Thyroid gland (tissue), 4 donors: ENCODE measurements at regions not wholly inside any gene's neighbourhood (a gene's known extent, or its start where the extent isn't known, plus 50 kb on each side); places are given as distances from the start of the nearest gene placed in this dataset.

Source experiments
- DNase-seq, 2 donors: peaks; one replicate each; pipeline ENCODE4 v3.0.0-alpha.2; 2019
- H3K27ac ChIP-seq, 3 donors: fragments of 200-600 bp; sonication (generic); 1 replicate in 2 of 3; 2 replicates in 1 of 3; pipeline ENCODE4 v1.5.1; 2016 to 2019; ENCODE audit warnings: mild to moderate bottlenecking in 1 of 3, moderate library complexity in 1 of 3
- H3K27me3 ChIP-seq: fragments of 200-600 bp; sonication (generic); one replicate; pipeline ENCODE4 v1.5.1; 2019
- H3K36me3 ChIP-seq, 2 donors: fragments of 200-600 bp; sonication (generic); one replicate each; pipeline ENCODE4 v1.5.1; 2016 to 2019
- H3K4me1 ChIP-seq, 2 donors: fragments of 200-600 bp; sonication (generic); one replicate each; pipeline ENCODE4 v1.5.1; 2017 to 2019
- H3K4me3 ChIP-seq, 3 donors: fragments of 200-600 bp; sonication (generic); replicated peaks in 1 of 3; 1 replicate in 2 of 3; 2 replicates in 1 of 3; pipeline ENCODE4 v1.5.1; 2016; ENCODE audit warnings: mild to moderate bottlenecking in 1 of 3
- H3K9me3 ChIP-seq: fragments of 200-600 bp; sonication (generic); one replicate; pipeline ENCODE4 v1.5.1; 2017
- POLR2A ChIP-seq, 2 donors: fragments of 450-650 bp; IDR thresholded peaks; one replicate each; pipeline ENCODE4 v1.6.1; 2017; ENCODE audit warnings: antibody characterized with exemption in 2 of 2, mild to moderate bottlenecking in 2 of 2, moderate library complexity in 1 of 2
- WGBS, 2 donors: methylation state at CpG; one replicate each; pipeline ENCODE4 v1.1.5; 2017; 5-methylcytosine and 5-hydroxymethylcytosine counted together
- intact Hi-C: fragments of 100-400 bp; cut with DNase I; formaldehyde crosslinking; loops from one replicate; pipeline ENCODE4 v1.15.1; 2023
- TF ChIP-seq, protein P1 (sequence below), 6 experiments: fragments of 200-600 bp in 3 of 6; fragments of 450-650 bp in 3 of 6; sonication (generic) in 3 of 6; IDR thresholded peaks; one replicate each; pipeline ENCODE4 v1.5.1; 2016 to 2019; ENCODE audit warnings: antibody characterized with exemption in 6 of 6, mild to moderate bottlenecking in 2 of 6, inconsistent platforms in 1 of 6, moderate library complexity in 1 of 6

DNA sequence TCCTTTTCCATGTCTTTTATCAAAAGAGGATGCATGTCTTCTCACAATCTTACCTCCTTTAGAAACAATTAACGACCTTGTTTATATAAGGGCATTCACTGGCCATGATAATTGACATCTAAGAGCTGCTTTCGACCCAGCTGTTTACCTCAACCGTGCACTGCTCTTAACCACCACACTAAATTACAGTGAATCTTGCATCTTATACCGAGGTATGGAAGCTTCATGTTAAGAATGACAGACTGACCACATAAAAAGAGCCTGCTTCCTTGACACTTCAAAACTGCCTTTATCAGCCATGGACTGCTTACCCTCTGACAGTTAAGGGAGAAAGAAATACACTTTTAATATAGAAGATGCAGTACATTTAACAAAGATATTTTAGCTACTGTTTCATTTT lies 301.7 kb upstream of the LYPLAL1 start:
- Histone ChIP-seq H3K4me1 (no peaks in the 10 kb centered on the region), H3K27me3 (no peaks in the 10 kb centered on the region), H3K27ac (no peak overlapping the region), H3K9me3 (no peaks in the 10 kb centered on the region), H3K36me3 (no peaks in the 10 kb centered on the region), H3K4me3 (no peak overlapping the region)
- 45 to 52% methylated on average over 4 of the region's 4 CpGs for WGBS, 2 donors
- intact Hi-C loops: no loop called here
- DNase-seq: no peak
- TF ChIP-seq, protein P1, sequence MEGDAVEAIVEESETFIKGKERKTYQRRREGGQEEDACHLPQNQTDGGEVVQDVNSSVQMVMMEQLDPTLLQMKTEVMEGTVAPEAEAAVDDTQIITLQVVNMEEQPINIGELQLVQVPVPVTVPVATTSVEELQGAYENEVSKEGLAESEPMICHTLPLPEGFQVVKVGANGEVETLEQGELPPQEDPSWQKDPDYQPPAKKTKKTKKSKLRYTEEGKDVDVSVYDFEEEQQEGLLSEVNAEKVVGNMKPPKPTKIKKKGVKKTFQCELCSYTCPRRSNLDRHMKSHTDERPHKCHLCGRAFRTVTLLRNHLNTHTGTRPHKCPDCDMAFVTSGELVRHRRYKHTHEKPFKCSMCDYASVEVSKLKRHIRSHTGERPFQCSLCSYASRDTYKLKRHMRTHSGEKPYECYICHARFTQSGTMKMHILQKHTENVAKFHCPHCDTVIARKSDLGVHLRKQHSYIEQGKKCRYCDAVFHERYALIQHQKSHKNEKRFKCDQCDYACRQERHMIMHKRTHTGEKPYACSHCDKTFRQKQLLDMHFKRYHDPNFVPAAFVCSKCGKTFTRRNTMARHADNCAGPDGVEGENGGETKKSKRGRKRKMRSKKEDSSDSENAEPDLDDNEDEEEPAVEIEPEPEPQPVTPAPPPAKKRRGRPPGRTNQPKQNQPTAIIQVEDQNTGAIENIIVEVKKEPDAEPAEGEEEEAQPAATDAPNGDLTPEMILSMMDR (IDR thresholded peaks at IDR 0.05): no peak

DNA sequence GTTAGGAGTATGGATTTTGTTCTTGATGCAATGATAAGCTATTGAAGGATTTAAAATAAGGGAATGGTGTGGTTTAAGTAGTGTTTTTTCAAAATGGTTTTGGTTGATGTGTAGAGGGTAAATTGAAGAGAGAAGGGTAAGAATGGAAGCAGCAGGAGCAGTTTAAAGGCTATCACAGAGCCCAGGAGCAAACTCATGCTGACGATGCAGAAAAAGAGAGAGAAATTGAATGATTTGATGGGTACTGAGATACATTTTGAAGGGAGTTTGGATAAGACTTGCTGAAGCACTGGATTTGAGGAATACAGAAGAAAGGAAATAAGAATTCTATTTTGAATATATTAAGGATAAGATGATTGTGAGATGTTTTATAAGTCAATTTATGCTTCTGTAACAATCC lies 300.8 kb upstream of the LYPLAL1 start:
- TF ChIP-seq, protein P1 (IDR thresholded peaks at IDR 0.05): no peak
- no peak for TF ChIP-seq POLR2A (IDR thresholded peaks at IDR 0.05)
- no peak overlapping the region for H3K27ac ChIP-seq
- no peaks in the 10 kb centered on the region for H3K4me1 ChIP-seq
- intact Hi-C loops: no loop called here
- no peaks in the 10 kb centered on the region for H3K27me3 ChIP-seq
- no peaks in the 10 kb centered on the region for H3K36me3 ChIP-seq
- DNase-seq: no peak
- 92% methylated on average over 1 of the region's 1 CpG for WGBS, 2 donors
- no peak overlapping the region for H3K4me3 ChIP-seq
- H3K9me3 ChIP-seq: no peaks in the 10 kb centered on the region

DNA sequence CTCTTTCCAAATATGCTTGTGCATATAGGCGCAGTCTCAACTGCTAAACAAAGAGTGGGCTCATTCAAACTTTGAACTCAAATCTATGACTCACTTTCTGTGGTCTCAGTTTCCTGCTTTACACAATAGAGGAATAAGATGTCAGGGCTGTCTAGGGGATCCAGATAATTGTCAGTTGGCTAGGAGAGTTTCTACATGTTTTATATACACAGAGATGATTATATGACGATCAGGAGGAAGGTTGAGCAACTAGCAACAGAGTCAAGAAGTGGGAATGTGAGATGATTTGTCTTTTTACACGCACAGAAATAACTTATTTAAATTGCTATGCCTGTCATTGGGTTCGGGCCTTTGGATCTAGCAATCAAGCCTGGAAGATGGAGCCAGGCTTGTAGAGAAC lies 299.4 kb upstream of the LYPLAL1 start:
- no peak overlapping the region for H3K4me3 ChIP-seq
- DNase-seq: no peak
- no peaks in the 10 kb centered on the region for H3K27me3 ChIP-seq
- H3K9me3 ChIP-seq: no peaks in the 10 kb centered on the region
- WGBS, 2 donors: 79 to 86% methylated on average over 4 of the region's 4 CpGs
- no peak overlapping the region for H3K27ac ChIP-seq
- TF ChIP-seq POLR2A (IDR thresholded peaks at IDR 0.05): no peak
- TF ChIP-seq, protein P1 (IDR thresholded peaks at IDR 0.05): no peak
- no peaks in the 10 kb centered on the region for H3K4me1 ChIP-seq
- intact Hi-C loops: no loop called here
- no peaks in the 10 kb centered on the region for H3K36me3 ChIP-seq

DNA sequence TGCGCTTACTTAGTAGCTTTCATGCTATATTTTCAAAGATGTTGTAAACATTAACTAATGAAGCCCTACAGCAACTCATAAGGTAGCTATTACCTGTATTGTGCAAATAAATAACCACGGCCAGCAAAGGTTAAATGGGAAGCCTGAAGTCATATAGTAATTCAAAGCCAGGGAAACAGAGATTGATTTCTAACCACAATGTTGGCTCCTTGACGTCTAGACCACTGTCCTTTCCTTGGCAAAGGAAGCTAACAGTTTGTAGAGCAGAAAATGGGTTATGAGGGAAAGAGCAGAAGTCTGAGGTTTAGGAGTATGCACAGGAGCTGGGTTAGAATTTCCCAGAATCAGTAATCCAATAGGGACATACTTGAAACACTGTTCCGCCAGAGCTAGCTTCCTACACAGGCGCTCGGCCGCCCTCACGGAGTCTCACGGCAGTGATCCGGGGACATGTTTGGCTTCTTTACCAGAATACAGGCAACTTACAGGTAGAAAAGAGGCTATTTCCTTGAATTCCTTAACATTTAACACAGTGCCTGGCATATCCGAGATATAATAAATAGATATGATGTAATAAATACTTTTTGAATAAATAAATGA lies 298.8 kb upstream of the LYPLAL1 start:
- Histone ChIP-seq H3K9me3 (no peaks in the 10 kb centered on the region), H3K27ac (no peak overlapping the region), H3K27me3 (no peaks in the 10 kb centered on the region), H3K36me3 (no peaks in the 10 kb centered on the region), H3K4me1 (no peaks in the 10 kb centered on the region), H3K4me3 (no peak overlapping the region)
- WGBS, 2 donors: 94% methylated on average over 11 of the region's 11 CpGs
- intact Hi-C loops: no loop called here
- no peak for DNase-seq
- TF ChIP-seq, protein P1 (IDR thresholded peaks at IDR 0.05): no peak
- TF ChIP-seq POLR2A (IDR thresholded peaks at IDR 0.05): no peak

DNA sequence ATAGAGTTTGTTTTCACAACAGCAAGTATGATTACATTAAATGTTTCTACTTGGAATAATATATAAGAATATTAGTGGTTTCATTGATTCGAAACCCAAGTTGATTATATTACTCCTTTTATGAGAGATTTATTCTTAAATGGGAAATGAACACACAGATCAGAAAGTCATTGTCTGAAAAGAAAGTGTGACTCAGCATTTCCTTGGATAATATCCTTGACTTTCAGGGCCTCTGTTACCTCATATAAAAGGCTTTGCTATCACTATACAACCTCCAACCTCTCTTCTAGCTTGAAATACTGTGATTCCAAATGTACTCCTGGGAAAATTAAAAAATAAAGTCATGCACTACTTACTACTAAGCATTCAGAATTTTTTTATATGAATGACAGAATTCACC lies 295.3 kb upstream of the LYPLAL1 start:
- intact Hi-C loops: no loop called here
- no peak for DNase-seq
- TF ChIP-seq, protein P1 (IDR thresholded peaks at IDR 0.05): no peak
- Histone ChIP-seq H3K4me3 (no peak overlapping the region), H3K9me3 (no peaks in the 10 kb centered on the region), H3K27me3 (no peaks in the 10 kb centered on the region), H3K36me3 (no peaks in the 10 kb centered on the region), H3K27ac (no peak overlapping the region), H3K4me1 (peaks cover 5% of the 10 kb centered on the region in 2 donors)
- WGBS, 2 donors: 92 to 99% methylated on average over 1 of the region's 1 CpG
